ENCODE measurements at regions not wholly inside any gene's neighbourhood (a gene's known extent, or its start where the extent isn't known, plus 50 kb on each side); places are given as distances from the start of the nearest gene placed in this dataset.

GRCh38 chr7:125845686-125846085, 916.1 kb upstream of the POT1 start:
- no peaks in the 10 kb centered on the region for H3K27me3 ChIP-seq (ENCODE audit: insufficient read depth in 3 of 3, low read length in 2 of 3)
- TF ChIP-seq, protein P1, sequence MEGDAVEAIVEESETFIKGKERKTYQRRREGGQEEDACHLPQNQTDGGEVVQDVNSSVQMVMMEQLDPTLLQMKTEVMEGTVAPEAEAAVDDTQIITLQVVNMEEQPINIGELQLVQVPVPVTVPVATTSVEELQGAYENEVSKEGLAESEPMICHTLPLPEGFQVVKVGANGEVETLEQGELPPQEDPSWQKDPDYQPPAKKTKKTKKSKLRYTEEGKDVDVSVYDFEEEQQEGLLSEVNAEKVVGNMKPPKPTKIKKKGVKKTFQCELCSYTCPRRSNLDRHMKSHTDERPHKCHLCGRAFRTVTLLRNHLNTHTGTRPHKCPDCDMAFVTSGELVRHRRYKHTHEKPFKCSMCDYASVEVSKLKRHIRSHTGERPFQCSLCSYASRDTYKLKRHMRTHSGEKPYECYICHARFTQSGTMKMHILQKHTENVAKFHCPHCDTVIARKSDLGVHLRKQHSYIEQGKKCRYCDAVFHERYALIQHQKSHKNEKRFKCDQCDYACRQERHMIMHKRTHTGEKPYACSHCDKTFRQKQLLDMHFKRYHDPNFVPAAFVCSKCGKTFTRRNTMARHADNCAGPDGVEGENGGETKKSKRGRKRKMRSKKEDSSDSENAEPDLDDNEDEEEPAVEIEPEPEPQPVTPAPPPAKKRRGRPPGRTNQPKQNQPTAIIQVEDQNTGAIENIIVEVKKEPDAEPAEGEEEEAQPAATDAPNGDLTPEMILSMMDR (IDR thresholded peaks at IDR 0.05), result no peak
- H3K36me3 ChIP-seq (ENCODE audit: insufficient read depth in 1 of 2, low read depth in 1 of 2), result no peaks in the 10 kb centered on the region
- DNase-seq (no peak), ATAC-seq (no peak)
- H3K4me3 ChIP-seq, result no peak overlapping the region
- H3K4me1 ChIP-seq, result no peaks in the 10 kb centered on the region
- H3K27ac ChIP-seq, result no peak overlapping the region
- intact Hi-C loops (cut with DNase I), result no loop called here
- peaks cover 3% of the 10 kb centered on the region for H3K9me3 ChIP-seq
- 74 to 82% (median 78%) methylated on average over 1 of the region's 1 CpG for WGBS, 3 donors

DNA sequence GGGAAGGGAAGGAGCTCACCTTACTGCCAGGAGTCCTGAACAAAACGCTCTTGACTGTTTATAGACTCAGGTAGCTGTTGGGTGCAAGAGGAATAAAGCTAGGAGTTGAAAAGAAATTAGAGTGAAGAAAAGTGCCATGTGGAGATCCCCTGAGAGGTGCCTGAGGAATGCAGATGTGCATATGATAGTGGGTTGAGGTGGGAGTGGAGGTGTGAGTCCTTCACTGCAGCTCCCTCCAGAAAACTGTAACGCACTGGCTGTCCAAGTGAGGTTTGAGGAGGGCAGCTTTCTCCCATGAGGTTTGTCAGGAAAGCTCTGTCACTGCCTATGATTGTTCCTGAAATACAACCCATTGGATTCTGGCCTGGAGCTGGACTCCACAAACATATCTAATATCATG, 904.8 kb upstream of the POT1 start:
- Histone ChIP-seq H3K4me3 (no peak overlapping the region), H3K27ac (no peak overlapping the region), H3K9me3 (no peaks in the 10 kb centered on the region), H3K36me3 (ENCODE audit: insufficient read depth in 1 of 2, low read depth in 1 of 2) (no peaks in the 10 kb centered on the region), H3K27me3 (ENCODE audit: insufficient read depth in 3 of 3, low read length in 2 of 3) (no peaks in the 10 kb centered on the region), H3K4me1 (no peaks in the 10 kb centered on the region)
- DNase-seq (no peak), ATAC-seq (no peak)
- 47 to 61% (median 59%) methylated on average over 2 of the region's 2 CpGs for WGBS, 3 donors
- TF ChIP-seq, protein P1 (IDR thresholded peaks at IDR 0.05), result no peak
- intact Hi-C loops (cut with DNase I), result no loop called here

DNA sequence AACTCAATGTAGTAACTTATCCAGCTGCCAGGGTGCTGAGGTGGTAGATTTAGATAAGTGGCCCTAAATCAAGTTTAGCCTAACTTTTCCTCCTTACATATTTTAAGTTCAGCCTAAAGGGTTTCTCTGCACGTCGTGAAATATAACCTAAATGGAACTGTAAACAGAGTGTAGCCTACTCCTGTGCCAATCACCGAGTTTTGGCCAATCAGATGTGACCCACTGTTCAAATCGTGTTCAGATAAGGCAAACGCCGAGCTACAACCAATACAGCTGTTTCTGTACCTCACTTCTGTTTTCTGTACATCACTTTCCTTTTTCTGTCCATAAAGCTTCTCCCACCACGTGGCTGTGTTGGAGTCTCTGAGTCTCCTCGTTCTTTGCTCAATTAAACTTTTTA, 904.2 kb upstream of the POT1 start:
- H3K4me3 ChIP-seq, result no peak overlapping the region
- H3K36me3 ChIP-seq (ENCODE audit: insufficient read depth in 1 of 2, low read depth in 1 of 2), result no peaks in the 10 kb centered on the region
- no peaks in the 10 kb centered on the region for H3K9me3 ChIP-seq
- intact Hi-C loops (cut with DNase I), result no loop called here
- ATAC-seq (no peak), DNase-seq (no peak)
- no peaks in the 10 kb centered on the region for H3K4me1 ChIP-seq
- H3K27me3 ChIP-seq (ENCODE audit: insufficient read depth in 3 of 3, low read length in 2 of 3), result no peaks in the 10 kb centered on the region
- WGBS, 3 donors, result 66 to 85% (median 78%) methylated on average over 8 of the region's 8 CpGs
- TF ChIP-seq, protein P1 (IDR thresholded peaks at IDR 0.05), result no peak
- H3K27ac ChIP-seq, result no peak overlapping the region

DNA sequence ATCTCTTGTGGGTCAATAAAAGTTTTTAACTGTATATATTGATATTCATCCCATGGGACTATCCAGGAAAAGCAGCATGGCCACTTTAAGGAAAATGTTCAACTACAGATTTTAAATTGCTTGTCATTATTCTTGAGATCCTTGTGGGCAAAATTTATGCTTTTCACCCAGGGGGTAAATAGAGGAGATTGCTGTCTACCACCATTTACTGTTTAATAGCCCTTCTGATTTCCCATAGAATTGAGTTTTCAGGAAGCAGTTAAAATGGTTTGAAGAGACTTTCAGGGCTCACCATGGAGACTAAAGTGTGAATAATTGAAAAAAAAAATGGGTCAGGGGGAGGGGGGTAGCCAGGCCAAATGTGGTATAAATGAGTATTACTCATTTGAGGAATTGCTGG, 901.1 kb upstream of the POT1 start:
- Histone ChIP-seq H3K27ac (no peak overlapping the region), H3K36me3 (ENCODE audit: insufficient read depth in 1 of 2, low read depth in 1 of 2) (no peaks in the 10 kb centered on the region), H3K27me3 (ENCODE audit: insufficient read depth in 3 of 3, low read length in 2 of 3) (no peaks in the 10 kb centered on the region), H3K4me3 (no peak overlapping the region), H3K9me3 (no peaks in the 10 kb centered on the region), H3K4me1 (no peaks in the 10 kb centered on the region)
- TF ChIP-seq, protein P1 (IDR thresholded peaks at IDR 0.05), result no peak
- intact Hi-C loops (cut with DNase I), result no loop called here
- no peak for ATAC-seq
- DNase-seq, result no peak

DNA sequence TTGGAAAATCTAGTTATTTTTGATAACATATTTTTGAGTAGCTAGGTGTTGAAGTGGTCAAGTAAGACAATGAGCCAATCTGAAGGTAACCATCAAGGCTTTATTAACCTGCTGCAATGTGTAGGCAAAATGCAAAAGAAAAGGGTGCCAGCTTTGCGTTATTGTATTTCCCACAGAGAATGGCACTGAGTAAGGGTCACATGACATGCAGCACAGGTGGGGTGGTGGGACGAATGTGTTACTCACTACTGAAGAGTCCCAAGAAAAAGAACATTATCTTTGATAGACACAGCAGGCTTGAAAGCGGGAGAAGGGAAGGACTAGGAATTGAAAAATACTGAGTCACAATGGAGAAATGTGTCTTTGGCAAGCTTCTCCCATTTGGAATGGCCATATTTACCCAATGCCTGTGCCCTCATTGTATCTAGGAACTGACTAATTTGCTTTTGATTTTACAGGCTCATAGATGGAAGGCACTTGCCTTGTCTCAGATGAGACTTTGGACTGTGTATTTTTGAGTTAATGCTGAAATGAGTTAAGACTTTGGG, 898.6 kb upstream of the POT1 start:
- TF ChIP-seq, protein P1 (IDR thresholded peaks at IDR 0.05), result no peak
- 83 to 90% (median 87%) methylated on average over 3 of the region's 3 CpGs for WGBS, 3 donors
- intact Hi-C loops (cut with DNase I), result no loop called here
- no peak for ATAC-seq
- H3K36me3 ChIP-seq (ENCODE audit: insufficient read depth in 1 of 2, low read depth in 1 of 2), result no peaks in the 10 kb centered on the region
- H3K4me3 ChIP-seq, result no peak overlapping the region
- H3K9me3 ChIP-seq, result no peaks in the 10 kb centered on the region
- no peaks in the 10 kb centered on the region for H3K27me3 ChIP-seq (ENCODE audit: insufficient read depth in 3 of 3, low read length in 2 of 3)
- H3K27ac ChIP-seq, result no peak overlapping the region
- DNase-seq, result no peak
- H3K4me1 ChIP-seq, result no peaks in the 10 kb centered on the region
